ENCODE measurements at regions not wholly inside any gene's neighbourhood (a gene's known extent, or its start where the extent isn't known, plus 50 kb on each side); places are given as distances from the start of the nearest gene placed in this dataset.
"Not testable (repeated sequence)": the region's sequence is repeated elsewhere in the genome, so short reads cannot be mapped to it uniquely, and the experiment has no call there.

DNA sequence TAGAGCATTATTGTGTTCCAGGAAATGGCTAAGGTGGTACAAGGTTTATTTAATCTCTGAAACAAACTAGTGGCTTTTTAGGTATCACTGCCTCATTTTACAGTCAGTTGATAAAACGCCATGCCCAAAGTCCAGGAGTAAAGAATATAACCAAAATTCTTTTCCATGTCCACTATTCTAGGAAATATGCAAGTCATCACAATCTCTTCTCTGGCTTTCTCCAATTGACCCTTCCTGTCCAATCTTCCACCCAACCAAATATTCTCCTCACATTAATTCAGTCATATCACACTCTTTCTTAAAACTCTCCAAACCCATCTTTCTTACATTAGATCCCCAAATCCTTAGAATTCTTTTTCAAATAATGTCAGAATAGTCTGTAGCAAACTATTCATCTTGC is 1110.0 kb upstream of the CDH8 start:
- TF ChIP-seq, protein P1, sequence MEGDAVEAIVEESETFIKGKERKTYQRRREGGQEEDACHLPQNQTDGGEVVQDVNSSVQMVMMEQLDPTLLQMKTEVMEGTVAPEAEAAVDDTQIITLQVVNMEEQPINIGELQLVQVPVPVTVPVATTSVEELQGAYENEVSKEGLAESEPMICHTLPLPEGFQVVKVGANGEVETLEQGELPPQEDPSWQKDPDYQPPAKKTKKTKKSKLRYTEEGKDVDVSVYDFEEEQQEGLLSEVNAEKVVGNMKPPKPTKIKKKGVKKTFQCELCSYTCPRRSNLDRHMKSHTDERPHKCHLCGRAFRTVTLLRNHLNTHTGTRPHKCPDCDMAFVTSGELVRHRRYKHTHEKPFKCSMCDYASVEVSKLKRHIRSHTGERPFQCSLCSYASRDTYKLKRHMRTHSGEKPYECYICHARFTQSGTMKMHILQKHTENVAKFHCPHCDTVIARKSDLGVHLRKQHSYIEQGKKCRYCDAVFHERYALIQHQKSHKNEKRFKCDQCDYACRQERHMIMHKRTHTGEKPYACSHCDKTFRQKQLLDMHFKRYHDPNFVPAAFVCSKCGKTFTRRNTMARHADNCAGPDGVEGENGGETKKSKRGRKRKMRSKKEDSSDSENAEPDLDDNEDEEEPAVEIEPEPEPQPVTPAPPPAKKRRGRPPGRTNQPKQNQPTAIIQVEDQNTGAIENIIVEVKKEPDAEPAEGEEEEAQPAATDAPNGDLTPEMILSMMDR (IDR thresholded peaks at IDR 0.05; ENCODE audit: borderline replicate concordance, insufficient read depth, low read depth, low read length), result no peak
- H3K4me3 ChIP-seq (ENCODE audit: low read depth, low read length), result no peak overlapping the region

DNA sequence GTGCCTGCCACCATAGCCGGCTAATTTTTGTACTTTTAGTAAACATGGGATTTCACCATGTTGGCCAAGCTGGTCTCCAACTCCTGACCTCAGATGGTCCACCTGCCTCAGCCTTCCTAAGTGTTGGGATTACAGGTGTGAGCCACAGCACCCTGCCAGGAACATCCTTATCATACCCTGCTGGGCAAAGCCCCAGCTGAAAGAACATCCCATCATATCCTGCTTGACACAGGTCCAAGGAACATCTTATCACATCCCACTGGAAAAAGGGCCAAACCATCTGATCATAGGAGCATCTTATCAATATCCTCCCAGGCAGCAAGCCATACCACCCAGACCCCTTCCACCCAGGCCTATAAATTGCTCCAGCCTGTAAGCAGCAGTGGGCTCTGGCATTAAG is 1109.2 kb upstream of the CDH8 start:
- H3K4me3 ChIP-seq (ENCODE audit: low read depth, low read length), result no peak overlapping the region
- TF ChIP-seq, protein P1 (IDR thresholded peaks at IDR 0.05; ENCODE audit: borderline replicate concordance, insufficient read depth, low read depth, low read length), result no peak

DNA sequence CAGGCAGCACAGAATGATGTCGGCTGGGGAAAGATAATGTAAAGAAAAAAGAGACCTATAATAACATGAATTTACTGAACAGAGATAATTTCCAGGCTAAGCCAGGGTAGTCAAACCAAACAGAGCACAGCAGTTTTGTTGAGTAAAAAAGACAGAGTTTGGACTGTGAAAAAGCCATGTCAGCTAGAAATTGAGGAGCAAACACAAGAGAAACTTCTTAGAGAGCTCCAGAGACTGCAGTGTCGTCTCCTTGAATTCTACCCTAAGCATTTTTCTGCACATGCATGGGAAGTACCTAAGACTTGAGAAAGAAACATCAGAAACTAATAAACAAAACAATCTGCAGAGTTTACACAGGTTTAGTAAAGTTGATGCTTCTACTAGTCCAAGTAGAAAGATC is 1098.8 kb upstream of the CDH8 start:
- TF ChIP-seq, protein P1 (IDR thresholded peaks at IDR 0.05; ENCODE audit: borderline replicate concordance, insufficient read depth, low read depth, low read length), result no peak

DNA sequence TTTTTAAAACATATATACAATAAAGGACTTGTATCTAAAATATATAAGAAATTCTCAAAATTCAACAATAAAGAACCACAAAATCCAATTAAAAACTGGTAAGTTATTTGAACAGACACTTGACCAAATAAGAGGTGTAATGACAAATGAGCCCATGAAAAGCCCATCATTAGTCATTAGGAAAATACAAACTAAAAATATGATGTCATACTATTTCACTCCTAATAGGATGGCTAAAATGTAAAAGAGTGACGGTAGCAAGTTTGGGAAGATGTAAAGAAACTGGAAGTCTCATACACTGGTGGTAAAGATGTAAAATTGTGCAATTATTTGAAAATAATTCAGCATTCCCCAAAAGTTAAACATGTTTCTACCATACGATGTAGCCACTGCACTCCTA is 1095.3 kb upstream of the CDH8 start:
- no peak overlapping the region for H3K4me3 ChIP-seq (ENCODE audit: low read depth, low read length)
- TF ChIP-seq, protein P1 (IDR thresholded peaks at IDR 0.05; ENCODE audit: borderline replicate concordance, insufficient read depth, low read depth, low read length), result no peak

More for the DNA sequence above, 1098.8 kb upstream of the CDH8 start:
- no peak overlapping the region for H3K4me3 ChIP-seq (ENCODE audit: low read depth, low read length)

DNA sequence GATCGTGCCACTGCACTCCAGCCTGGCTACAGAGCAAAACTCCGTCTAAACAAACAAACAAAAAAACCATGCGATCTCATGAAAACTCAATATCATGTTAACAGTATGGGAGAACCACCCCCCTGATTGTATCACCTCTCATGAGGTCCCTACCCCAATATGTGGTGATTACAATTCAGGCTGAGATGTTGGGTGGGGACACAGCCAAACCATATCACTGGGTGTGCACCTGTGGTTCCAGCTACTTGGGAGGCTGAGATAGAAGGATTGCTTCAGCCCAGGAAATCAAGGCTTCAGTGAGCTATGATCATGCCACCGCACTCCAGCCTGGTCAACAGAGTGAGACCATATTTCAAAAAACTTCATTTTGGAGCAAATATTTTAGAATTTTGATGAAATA is 1094.7 kb upstream of the CDH8 start:
- TF ChIP-seq, protein P1 (IDR thresholded peaks at IDR 0.05; ENCODE audit: borderline replicate concordance, insufficient read depth, low read depth, low read length), result no peak
- no peak overlapping the region for H3K4me3 ChIP-seq (ENCODE audit: low read depth, low read length)

DNA sequence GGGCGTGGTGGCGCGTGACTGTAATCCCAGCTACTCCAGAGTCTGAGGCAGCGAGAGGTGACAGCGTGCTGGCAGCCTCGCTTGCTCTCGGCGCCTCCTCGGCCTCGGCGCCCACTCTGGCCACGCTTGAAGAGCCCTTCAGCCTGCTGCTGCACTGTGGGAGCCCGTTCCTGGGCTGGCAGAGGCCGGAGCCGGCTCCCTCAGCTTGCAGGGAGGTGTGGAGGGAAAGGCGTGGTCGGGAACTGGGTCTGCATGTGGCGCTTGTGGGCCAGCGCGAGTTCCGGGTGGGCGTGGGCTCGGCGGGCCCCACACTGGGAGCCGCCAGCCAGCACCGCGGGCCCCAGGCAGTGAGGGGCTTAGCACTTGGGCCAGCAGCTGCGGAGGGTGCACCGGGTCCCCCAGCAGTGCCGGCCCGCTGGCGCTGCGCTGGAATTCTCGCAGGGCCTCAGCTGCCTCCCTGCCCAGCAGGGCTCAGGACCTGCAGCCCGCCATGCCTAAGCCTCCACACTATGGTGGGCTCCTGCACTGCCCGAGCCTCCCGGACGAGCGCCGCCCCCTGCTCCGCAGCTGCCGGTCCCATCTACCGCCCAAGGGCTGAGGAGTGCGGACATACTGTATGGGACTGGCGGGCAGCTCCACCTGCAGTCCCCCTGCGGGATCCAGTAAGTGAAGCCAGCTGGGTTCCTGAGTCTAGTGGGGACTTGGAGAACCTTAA is 1093.3 kb upstream of the CDH8 start:
- TF ChIP-seq, protein P1 (IDR thresholded peaks at IDR 0.05; ENCODE audit: borderline replicate concordance, insufficient read depth, low read depth, low read length), result no peak
- no peak overlapping the region for H3K4me3 ChIP-seq (ENCODE audit: low read depth, low read length)

DNA sequence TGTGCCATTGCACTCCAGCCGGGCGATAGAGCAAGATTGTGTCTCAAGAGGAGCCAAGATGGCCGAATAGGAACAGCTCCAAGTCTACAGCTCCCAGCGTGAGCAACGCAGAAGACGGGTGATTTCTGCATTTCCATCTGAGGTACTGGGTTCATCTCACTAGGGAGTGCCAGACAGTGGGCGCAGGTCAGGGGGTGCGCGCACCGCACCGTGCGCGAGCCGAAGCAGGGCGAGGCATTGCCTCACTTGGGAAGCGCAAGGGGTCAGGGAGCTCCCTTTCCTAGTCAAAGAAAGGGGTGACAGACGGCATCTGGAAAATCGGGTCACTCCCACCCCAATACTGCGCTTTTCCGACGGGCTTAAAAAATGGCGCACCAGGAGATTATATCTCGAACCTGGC is 1083.7 kb upstream of the CDH8 start:
- not testable (repeated sequence) for H3K4me3 ChIP-seq (ENCODE audit: low read depth, low read length)

Measured in GM12875 (cell line).